Myocyte (in vitro differentiated cells): ENCODE measurements at regions not wholly inside any gene's neighbourhood (a gene's known extent, or its start where the extent isn't known, plus 50 kb on each side); places are given as distances from the start of the nearest gene placed in this dataset.

ENCODE experiments used
- DNase-seq: peaks from one replicate; pipeline ENCODE4 v3.0.0-alpha.2; 2012; ENCODE audit warnings: low read depth

DNA sequence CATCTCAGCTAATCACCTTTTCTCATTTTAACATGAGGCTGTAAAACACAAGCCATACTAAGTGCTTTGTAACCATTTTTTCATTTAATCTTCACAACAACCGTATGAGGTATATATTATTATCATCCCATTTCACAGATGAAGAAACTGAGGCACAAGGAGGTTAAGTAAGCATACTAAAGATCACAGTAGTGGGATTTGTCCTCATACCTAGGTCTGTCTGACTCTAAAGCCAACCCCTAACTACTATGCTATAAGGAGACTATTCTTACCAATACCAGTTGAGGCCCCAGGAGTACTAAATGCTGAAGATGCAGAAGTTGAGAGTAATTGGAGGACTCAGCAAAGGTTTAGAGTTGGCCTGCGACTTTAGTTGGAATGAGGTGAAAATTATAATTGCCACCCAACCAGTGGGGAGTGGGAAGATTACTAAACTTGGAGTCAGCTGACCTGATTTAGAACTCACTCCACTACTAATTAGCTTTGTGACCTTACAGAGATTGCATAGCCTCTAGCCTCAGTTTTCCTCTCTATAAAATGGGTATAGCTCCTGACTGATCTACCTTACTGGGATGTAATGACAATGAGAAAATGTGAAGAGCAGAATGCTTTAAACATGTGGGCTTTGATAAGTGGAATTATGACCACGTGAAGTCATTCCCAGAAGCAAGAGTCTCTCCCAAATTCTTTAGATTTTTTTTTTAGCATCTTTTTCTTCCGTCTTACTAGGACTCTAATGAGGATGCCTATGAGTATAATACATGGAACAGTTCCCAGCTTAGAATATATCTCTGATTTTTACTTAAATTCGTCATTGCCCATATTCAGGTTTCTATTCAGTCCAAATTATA is 85.8 kb upstream of the IPO9 start:
- no peak for DNase-seq

DNA sequence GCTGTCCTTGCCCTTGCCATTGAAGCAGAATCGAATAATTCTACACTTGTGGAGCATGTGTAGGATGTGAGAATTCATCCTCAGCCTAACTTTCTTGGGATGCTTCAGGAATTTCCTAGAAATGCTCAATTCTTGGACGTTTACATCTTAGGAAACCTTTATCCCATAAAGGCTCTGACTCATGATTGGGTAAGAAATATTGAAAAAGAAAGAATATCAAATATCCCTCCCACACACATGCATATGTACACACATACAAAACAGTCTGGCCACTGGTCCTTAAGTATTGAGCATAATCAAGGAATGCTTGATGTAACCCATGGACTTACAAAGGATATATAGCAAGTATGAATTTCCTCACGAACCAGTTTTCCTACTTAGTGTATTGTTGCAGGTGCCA is 83.9 kb upstream of the IPO9 start:
- DNase-seq = no peak

DNA sequence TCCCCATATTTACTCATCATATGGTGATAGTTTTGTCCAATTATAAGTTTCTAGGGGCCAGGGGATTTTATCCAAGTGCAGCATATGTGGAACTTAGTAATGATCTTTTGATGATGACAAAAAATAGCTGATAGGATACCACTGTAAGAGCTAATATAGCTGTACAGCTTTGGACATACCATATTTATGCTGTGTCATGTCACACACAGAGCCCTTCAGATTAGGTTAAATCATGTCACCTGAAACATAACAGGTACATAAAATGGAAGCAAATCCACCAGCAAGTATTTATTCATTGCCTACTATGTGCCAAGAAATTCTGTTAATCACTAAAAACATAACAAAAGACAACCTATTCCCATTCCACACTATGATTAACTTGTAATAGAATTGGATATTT is 82.8 kb upstream of the IPO9 start:
- no peak for DNase-seq

DNA sequence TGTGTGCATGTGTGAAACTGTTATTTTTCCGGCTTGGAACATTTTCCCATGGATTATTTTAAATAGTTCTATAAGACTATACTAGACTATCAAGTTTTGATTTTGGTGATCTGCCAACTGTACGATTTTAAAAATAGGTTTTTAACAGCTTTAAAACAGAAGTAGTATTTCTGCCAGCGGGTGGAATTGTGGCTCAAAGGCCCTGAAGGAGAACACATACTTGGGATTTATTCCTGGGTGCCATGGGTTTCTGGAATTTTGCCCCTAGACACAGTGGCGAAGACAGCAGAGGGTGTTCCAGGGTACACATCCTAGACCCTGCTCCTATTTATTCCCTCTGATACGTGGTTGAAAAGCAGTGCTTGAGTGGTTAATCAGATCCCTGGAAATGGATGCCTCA is 81.7 kb upstream of the IPO9 start:
- no peak for DNase-seq

DNA sequence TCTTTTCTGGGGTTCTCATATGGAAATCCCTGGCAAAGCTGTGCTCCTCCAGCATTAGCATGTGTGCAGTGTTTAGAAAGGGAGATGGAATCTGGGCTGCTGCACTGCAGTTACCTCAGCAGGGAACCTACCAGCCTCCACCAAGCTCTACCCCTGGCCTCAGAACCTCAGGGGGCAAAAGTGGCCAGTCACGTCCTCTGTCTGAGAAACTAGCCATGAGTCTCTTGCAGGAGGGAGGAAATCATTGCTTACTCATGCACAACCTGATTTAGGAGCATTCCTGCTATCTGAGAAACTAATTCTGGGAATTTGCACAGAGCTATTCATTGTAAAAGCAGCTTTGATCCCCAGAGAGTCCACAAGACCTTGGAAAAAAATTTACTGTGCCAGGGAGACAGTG is 80.6 kb upstream of the IPO9 start:
- DNase-seq = no peak

DNA sequence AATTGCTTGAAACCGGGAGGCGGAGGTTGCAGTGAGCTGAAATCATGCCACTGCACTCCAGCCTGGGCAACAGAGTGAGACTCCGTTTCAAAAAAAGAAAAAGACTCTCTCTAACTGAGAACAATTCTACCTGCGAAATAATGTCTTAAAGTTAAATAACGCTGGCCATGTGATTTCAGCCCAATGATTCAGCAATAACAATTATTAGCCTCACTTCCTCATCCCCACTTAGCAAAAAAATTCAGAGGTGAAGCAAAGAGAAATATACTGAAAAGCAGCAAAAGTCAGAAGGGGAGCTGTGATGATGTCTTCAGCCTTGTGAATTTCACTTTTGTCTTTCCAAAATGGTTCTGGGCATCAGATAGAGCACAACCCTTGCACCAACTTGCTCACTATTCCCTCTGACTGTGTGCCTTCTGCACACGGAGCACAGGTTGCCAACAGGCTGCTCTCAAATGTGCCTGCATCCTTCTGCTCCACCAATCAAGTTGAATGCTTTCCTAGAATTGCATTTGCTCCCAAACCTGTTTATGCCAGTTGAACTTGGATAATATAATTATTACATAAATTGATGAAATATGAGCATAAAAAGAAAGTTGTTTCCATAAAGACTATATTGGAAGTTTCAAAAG is 79.8 kb upstream of the IPO9 start:
- DNase-seq = no peak

DNA sequence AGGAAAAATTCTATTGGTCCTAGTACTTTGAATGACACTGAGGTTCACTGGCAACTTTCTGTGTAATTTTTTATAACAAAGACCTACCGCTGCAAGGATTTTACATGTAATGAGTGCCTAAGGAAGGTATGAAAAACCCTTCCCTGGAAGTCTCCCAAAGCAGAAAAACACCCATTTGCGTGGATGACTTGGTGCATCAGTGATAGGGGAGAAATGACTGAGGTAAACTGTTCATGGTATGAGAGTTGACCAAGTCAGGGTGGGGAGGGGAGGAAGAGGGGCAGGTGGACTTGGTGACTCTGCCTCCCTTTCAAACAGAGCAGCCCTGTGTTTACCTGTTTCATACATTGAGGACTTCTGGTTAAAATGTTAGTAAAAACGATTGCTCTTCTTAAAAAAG is 78.8 kb upstream of the IPO9 start:
- DNase-seq = no peak

DNA sequence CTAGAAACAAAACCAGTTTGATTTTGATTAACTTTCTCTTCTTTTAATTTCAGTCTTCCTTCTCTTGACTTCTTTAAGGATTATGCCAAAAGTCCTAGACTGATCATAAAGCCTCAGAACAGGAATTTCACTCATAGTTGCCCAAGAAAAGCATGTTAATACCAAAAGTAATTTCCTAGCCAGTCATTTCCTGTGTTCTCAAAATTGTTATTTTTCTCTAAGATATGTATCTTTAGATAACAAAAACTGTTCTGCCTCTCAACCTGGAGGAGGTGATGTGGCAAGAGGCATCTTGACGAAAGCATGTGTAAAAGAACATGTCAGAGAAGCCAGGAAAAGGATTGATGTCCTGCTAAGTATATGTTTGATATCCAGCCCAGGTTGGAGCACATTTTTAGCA is 78.0 kb upstream of the IPO9 start:
- DNase-seq = no peak

DNA sequence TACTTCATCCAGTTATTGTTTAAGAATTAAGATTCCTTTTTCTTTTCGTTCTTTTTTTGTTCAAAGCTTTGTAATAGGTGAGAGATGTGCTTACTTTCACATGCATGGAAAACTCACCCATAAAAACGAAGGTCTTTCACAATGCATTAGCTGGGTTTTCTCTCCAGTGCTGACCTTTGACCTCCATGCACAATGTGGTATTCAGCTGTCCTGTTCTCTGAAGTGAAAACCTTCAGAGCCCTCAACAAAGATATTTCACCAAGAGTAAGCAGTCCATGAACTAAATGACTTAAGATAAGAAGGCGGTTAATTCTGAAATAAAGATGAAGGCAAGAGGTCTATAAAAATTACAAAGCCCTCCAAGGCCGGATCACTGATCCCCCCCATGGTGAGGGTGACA is 77.1 kb upstream of the IPO9 start:
- no peak for DNase-seq

DNA sequence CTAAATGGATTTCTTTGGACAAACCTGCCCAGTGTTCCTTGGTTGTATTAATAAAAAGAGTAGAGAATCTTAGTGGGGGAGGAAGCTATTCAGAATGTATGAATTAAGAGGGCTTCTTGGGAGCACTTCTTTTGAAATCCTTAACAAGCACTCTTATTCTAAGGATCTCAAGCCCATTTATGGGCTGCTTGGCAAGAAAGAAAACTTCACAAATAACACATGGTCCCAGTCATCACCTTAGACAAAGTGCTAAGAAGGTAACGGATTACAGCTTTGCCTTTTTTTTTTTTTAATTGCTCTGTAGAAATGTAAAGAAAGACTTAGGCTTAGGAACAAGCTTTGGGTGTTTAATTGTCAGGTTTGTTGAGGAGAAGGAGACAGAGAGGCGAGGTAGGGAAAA is 76.6 kb upstream of the IPO9 start:
- no peak for DNase-seq

DNA sequence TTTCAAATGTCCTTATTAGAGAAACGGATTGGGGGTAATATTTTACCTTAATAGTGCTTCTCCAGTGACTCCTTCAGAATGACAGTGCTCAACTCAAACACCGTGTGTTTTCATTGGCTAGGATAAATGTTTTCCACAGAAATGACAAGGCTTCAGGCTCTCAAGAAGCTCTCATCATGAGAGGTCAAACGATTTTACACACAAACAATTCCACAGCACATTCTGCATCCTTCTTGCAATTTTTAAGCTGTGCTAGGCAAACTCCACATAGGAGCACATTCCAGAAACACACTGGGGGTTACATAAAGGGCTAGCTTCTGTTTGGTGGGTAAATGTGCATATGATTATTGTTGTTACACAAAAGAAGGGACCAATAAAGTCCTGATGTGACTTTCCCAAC is 75.5 kb upstream of the IPO9 start:
- DNase-seq = no peak

DNA sequence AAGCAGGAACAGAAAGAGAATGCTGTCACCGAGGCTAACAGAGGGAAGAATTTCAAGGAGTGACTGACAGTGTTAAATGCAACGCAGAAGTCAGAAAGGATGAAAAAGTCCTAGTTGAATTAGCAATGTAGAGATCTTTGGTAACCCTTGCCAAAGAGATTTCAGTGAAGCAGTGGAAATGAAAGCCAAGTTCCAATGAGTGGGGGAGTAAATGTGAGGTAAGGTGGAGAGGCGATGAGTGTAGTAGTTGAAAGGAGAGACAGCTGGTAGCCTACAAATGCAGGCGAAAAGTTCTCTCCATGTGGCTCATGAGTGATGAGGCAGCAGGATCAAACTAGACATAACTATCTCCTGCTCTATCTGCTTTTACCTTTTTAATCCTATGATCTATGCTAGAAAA is 74.6 kb upstream of the IPO9 start:
- DNase-seq = peak; percentile 55

DNA sequence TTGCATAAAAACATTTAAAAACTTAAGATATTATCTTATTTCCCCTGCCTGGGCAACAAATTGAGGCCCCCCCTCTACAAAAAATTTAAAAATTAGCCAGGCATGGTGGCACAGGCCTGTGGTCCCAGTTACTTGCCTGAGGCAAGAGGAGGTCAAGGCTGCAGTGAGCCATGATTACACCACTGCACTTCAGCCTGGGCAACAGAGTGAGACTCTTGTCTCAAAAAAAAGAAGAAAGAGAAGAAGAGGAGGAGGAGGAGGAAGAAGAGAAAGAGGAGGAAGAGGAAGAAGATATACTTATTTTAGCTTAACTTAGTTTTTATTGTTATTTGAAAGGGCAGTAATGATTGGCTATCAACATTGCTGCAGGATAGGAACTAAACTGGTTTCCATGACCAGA is 73.8 kb upstream of the IPO9 start:
- DNase-seq = no peak

DNA sequence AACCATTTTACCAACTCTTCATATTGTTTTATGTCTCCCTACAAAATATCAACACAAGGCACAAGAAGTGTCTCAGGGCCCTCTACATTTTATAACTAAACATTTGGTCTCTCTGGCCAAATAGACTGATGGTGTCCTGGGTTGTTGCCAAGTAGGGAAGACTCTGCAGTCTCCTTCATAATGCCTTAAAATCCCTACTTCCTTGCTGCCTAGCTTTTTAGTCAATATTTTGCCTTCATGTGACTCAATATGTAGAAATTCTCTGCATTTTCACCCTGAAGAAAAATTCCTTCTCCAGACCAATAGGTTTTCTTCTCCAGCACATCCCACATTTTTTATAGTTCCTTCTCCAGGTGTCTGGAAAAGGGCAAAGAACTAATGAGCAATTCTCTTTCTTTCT is 72.6 kb upstream of the IPO9 start:
- DNase-seq = no peak

DNA sequence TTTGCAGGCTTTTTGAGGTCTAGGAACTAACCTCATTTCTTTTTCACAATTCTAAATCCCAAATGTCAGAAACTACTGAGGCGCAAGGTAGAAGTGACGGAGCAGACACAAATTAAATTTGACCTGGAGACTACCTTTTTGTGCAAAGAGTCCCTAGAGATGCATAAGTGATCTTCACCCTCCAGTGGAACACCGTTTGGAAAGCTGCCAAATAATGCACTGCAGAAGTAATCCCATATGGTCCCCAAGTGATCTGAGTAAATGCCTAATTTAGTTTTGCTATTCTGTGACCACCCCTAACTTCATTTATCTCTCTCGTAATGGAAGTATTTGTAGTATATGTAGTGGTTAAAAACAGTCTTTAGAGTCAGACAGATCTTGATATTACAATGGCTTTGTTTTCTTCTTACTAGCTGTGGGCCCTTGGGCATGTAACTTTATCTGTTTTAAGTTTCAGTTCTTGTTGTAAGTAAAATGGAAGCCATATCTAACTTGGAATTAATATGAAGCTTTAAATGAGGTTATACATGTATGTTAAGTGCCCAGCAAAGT is 70.4 kb upstream of the IPO9 start:
- no peak for DNase-seq

DNA sequence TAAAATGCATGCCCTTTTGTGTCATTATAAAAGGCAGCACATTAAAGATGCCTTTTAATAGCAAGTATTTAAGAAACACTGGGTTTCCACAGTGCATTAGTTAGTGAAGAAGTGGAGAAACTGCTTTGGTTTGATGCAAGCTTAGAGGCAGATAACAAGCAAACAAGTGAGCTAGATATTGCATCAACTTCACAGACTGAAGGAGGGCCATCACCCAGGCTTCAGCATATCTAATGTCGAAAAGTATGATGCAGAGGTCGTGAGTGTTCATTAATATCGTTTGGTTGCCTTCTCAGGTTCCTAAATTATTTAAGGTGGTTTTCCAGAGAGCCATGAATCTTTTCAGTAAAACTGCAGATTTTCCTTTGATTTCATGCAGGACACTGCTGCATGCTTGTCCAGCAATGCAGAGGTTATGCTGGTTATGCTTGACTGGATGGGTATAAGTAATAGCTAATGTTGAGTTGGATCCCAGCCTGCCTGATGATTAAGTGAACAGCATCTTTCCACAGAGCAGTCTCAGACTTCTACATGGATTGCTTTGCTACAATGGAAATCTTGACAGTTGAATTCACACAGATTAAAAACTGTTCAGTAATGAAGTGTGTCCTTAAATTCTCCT is 69.7 kb upstream of the IPO9 start:
- DNase-seq = no peak

DNA sequence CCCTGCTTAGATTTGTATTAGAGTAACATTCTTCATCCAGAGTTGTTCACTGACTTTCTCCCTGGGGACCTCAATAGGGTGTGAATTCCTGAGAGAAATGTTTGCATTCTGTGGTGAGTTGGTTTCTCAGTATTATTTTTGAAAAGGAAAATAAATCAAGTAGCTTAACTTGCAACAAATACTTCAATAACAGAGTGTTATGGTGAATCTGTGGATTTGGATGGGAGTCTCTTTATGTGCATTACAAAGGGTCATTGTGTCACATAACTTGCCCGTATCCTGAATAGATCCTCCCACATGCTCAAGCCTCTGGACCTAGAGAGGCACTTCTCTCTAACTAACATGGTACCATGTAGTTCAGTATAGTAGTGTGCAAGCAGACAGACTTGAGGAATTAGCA is 68.4 kb upstream of the IPO9 start:
- no peak for DNase-seq

DNA sequence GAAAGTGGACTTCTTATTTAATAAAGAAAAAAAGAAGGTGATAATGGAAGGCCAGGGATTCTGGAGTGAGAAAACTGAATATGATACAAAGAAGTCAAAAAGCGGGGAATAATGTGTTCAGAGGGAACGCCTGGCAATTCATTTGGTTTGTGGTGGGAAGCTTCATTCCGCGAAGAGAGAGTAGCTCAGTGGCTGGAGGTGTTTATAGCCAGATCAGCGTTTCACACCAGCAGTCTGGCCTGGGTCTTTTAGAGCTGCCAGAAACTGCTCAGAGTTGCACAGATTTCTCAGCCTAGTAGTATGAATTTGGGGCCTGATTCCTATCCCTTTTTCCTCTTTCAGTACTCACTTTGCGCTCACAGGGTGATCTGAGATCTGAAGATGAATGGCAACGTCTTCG is 67.8 kb upstream of the IPO9 start:
- no peak for DNase-seq

DNA sequence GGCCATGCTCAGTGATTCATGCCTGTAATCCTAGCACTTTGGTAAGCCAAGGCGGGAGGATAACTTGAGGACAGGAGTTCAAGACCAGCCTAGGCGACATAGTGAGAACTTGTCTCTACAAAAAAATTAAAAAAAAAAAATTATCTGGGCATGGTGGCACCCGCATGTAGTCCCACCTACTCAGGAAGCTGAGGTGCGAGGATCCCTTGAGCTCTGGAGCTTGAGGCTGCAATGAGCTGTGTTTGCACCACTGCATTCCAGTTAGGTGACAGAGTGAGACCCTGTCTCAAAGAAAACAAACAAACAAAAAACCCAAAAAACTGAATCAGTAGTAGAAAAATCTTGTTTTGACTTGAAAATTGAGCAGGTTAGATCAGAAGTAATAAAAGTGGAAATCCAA is 67.1 kb upstream of the IPO9 start:
- no peak for DNase-seq

DNA sequence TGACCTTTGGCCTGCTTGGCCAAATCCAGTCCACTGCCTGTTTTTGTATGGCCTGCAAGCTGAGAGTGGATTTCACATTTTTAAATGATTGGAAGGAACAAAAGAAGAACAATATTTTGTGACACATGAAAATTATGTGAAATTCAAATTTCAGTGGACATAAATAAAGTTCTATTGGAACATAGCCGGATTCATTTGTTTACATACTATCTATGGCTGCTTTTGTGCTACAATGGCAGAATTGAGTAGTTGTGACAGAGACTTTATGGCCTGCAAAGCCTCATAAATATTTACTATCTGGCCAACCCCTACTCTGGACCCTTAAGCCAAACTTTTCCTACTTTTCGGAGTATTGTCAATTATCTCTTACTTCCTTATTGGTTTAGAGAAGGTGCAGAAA is 66.6 kb upstream of the IPO9 start:
- DNase-seq = no peak

DNA sequence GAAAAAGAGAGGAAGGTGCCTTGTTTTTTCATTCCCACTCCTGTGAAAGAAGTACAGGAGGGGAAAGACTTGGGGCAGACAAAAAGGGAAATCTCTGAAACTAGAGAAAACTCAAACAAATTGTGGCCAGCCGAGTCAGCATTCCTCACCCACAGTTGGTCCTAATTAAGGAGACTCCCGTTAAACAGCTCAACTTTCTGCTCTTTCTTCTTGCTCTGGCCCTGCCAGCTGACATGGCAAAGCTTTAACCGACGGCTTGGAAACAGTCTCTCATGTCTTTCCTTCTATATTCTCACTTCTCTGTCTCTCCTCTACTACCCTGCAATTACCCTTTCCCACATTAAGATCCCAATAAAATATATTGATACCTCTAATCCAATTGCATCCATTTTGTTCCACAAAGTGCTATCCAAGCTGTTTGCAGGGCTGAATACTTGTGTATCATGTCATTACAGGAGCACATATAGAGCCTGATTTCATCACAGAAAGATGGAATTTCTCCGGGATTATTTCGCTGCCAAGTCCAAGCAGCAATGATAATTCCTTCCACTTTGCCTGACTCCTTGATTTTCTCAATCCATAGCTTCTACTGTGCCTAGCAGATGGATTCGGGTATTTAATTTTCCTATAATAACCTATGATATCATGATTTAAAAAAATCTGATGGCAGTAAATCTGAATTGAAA is 65.4 kb upstream of the IPO9 start:
- no peak for DNase-seq

DNA sequence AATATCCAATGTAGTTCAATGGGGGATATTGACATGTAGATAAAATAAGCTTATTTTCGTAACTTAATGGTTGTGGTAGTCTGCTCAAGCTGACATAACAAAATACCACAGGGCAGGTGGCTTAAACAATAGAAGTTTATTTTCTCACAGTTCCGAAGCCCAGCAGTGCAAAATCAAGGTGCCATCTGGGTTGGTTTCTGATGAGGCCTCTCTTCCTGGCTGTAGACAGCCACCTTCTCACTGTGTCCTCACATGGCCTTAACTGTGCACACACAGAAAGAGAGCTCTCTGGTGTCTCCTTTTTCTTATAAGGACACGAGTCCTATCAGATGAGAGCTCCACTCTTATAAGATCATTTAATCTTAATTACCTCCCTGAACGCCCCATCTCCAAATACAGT is 64.8 kb upstream of the IPO9 start:
- no peak for DNase-seq
